H7 (cell line): ENCODE measurements at regions not wholly inside any gene's neighbourhood (a gene's known extent, or its start where the extent isn't known, plus 50 kb on each side); places are given as distances from the start of the nearest gene placed in this dataset.

Experiments used
- DNase-seq: peaks from one replicate; pipeline ENCODE4 v3.0.0; 2012
- H3K27me3 ChIP-seq: 2 replicates; pipeline ENCODE4 v1.6.0; 2011; ENCODE audit warnings: mild to moderate bottlenecking, low read length; ENCODE audit not compliant: control insufficient read depth, insufficient read depth
- H3K36me3 ChIP-seq: replicated peaks from 2 replicates; pipeline ENCODE4 v1.5.1; 2011; ENCODE audit warnings: low read length; ENCODE audit not compliant: control insufficient read depth, insufficient read depth
- H3K4me3 ChIP-seq: 2 replicates; pipeline ENCODE4 v1.5.1; 2011; ENCODE audit warnings: low read depth, mild to moderate bottlenecking, control low read depth, low read length, moderate library complexity; ENCODE audit not compliant: insufficient read depth

DNA sequence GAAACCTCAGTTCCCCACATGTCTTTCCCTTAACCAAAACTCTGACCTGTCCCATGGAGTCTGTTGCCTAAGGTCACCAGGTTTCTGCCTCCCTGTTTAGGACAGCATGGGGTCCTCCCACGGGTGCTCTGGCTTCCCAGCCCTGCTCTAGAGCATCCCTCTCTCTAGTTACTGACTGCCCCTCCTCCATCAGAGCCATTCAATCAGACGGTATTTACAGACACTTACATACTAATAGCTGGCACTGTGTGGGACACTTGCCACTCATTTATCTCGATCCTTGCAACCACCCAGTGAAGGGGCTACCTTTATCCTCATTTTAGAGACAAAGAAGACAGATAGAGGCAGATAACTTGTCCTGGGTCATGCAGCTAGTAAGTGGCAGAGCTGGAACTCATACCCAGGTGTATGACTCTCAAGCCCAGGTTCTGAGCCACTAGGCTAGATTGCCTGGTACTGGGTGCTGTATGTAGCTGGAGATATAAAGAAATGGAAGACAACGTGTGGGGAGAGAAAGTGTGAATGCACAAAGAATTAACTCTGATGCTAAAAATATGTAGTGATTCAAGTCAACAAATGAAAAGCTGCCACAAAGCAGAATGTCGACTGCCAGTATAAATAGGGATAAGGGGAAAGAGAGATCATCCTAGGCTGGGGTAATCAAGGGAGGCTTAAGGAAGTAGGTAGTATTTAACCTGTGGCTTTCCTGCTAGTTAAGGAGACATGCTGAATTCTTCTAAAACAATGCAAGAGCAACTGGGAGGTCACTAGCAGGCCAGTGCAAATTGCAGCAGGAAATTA, 52.5 kb upstream of the PDE8B start:
- H3K36me3 ChIP-seq = no peaks in the 10 kb centered on the region
- no peak overlapping the region for H3K4me3 ChIP-seq
- DNase-seq = no peak
- no peaks in the 10 kb centered on the region for H3K27me3 ChIP-seq

DNA sequence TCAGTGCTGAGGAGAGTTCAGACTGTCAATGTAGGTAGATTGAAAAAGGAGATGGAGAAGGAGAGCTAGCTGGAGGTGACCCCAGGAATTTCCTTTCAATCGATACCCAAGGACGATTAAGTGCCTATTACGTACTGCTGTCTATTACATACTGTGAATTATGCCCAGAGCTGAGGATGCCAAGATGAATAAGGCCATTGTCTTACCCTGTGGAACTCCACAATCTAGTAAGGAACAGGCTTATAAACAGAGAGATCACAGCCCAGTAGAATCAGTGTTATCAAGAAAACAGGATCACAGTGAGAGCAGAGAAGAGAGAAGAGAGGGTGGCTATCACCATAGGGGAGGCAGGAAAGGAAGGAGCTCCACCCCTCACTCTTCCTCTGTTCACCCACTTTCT, 54.1 kb upstream of the PDE8B start:
- no peak for DNase-seq
- Histone ChIP-seq H3K27me3 (no peaks in the 10 kb centered on the region), H3K4me3 (no peak overlapping the region), H3K36me3 (no peaks in the 10 kb centered on the region)

DNA sequence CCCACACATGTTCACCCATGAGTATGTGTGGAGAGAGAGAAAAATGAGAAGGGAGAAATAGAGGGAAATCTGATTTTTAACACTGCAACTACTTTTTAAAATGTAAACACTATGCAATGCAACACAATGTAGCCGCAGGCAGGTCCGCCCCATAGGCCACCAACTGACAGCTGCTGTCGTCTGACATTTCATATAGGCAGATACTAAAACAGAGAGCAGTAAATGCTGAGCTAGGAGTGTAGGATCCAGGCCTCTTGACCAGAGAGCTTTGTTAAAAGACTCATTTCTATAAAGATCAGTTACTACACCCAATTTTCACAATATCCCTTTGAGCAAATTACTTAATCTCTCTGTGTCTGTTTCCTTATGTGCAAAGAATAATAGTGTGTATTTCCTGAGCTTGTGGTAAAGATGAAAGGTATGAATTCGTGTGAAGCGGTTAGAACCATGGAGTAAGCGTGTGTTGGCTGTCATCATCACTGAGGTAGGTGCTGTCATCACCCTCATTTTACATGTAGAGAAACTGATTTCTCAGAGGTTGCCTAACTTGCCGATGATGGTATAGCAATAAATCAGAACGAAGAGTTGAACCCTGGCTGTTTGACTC, 55.2 kb upstream of the PDE8B start:
- no peaks in the 10 kb centered on the region for H3K27me3 ChIP-seq
- no peak for DNase-seq
- no peaks in the 10 kb centered on the region for H3K36me3 ChIP-seq
- no peak overlapping the region for H3K4me3 ChIP-seq

DNA sequence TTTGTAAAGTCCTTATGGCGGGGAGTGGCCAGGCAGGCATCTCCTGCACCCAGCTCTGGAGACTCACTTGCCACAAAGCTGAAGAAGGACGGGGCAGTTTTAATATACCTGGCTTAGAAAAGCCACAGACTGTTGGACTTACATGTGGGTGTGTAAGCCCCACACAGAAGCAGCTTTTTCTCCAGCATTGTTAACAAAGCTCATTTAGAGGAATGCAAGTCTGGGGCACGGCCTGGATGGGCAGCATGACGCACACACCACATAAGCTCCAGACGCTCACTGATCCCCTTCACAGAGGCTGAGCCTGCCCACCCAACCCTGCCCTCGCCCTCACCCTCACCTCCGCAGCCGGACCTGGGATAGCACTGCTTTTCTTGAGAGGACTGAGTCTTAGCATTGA, 58.0 kb upstream of the PDE8B start:
- Histone ChIP-seq H3K27me3 (no peaks in the 10 kb centered on the region), H3K36me3 (no peaks in the 10 kb centered on the region), H3K4me3 (no peak overlapping the region)
- no peak for DNase-seq

DNA sequence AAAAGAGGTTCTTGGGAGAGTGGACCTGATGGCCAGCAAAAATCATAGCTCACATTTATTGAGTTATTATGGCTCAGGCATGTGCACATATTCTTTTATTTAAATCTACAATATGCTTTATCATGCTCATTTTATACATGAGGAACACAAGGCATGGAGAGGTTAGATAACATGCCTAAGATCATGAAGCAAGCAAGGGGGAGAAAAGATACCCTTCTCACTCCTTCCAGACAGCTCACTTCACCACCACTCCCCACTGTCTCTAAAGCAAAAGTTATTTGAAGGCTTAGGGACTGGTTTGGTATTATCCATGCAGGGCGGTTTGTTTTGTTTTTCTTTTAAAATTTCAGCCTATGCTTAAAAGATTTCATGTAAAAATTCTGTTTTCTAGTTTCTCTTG, 59.0 kb upstream of the PDE8B start:
- Histone ChIP-seq H3K27me3 (no peaks in the 10 kb centered on the region), H3K36me3 (no peaks in the 10 kb centered on the region), H3K4me3 (no peak overlapping the region)
- no peak for DNase-seq

DNA sequence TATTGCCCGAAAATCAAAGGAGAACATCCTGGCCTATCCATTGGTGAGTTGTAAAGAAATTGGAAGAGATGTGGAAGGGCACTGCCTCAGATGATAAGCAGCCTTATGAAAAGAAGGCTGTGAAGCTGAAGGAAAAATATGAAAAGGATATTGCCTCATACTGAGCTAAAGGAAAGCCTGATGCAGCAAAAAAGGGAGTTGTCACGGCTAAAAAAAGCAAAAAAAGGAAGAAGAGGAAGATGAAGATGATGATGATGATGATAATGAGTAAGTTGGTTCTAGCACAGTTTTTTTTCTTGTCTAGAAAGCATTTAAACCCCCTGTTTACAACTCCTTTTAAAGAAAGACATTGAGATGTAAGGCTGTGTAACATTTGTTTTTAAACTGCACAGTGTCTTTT, 59.8 kb upstream of the ZBED3 start:
- no peak overlapping the region for H3K4me3 ChIP-seq
- no peaks in the 10 kb centered on the region for H3K27me3 ChIP-seq
- DNase-seq = no peak
- no peaks in the 10 kb centered on the region for H3K36me3 ChIP-seq

DNA sequence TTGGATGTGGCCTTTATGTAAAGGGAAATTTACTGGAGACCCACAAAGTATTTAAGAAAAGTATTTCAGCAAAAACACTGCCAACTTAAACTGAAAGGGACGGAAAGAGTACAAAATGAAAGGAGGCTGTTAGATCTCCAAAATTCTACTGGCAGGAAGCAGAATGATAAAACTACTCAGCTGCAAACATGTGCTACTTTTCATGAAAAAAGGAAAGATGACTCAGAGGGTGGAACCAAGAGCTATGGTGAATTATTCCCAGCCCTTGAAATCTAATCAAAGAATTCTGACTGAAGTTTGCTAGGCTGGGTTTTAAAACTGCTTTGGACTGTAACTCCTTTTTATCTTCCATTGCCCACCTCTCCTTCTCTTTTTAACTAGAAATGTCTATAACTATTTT, 58.6 kb upstream of the ZBED3 start:
- Histone ChIP-seq H3K4me3 (no peak overlapping the region), H3K36me3 (no peaks in the 10 kb centered on the region), H3K27me3 (no peaks in the 10 kb centered on the region)
- no peak for DNase-seq

DNA sequence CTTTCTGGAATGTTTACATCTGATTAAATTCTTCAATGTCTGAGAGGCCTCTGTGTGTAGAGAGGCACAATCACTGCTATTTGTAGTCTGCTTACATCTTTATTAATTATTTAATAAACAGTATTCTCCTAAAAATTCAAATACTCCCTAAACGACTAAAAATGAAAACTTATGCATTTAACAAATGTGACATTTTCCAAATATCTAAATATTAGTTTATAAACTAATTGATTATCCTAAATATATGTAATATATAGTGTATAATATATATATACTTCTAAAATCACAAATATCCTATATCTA, 57.7 kb upstream of the ZBED3 start:
- no peak for DNase-seq
- Histone ChIP-seq H3K36me3 (no peaks in the 10 kb centered on the region), H3K27me3 (no peaks in the 10 kb centered on the region), H3K4me3 (no peak overlapping the region)

DNA sequence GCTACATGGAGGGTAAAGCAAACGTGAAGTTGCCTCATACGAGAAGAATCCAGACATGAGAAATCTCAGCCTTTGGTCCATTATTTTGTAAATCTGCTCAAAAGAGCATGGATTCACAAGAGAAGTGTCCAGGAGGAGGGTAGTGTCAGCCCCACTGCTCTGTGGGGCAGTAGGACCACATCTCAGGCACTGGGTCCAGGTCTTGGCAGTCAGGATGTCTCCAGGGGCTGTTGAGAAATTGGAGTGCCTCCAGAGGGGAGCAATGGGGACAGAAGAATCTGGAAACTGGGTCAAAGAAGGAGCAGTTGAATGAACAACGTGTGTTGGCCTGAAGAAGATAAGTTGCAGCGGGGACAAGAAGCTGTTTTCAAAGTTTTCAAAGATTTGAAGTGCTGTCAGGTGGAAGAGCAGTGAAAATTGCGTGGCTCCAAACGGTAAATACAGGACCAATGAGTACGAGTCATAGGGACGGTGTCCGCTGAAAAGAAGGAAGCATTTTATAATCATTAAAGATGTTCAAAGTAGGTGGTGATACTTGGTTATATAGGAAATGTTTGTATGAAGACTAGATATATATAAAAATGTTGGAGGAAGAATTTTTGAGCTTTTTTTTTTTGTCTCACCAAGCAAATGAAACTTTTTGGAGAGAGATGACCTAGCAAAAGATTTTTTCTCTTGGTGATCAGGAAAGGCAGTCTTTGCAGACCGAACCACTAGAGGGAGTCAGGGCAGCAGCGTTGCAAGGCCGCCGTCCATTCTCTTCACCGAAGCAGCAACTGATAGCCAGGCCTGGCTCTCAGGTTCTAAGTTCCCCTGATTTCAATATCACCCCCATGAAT, 57.1 kb upstream of the ZBED3 start:
- Histone ChIP-seq H3K4me3 (no peak overlapping the region), H3K27me3 (no peaks in the 10 kb centered on the region), H3K36me3 (no peaks in the 10 kb centered on the region)
- DNase-seq = peak; percentile 48

DNA sequence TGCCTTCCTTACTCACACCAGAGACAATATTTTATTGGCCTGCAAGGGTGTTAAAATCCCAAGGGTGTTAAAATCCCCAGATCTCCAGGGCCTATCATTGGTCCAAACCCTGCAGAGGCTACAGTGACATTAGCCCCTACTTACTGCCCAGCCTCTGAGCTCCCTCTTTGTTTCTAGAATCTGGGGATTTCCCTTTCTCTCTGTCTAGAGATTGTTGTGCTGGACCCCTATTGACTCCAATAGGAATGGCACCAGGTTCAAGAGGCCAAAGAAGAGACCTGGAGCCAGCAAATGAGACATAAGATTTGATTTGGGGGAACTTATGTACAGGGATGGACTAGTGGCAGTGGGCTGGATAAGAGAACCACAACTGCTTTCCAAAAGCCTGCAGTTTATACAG, 53.3 kb upstream of the ZBED3 start:
- H3K27me3 ChIP-seq = no peaks in the 10 kb centered on the region
- peak; percentile 20 for DNase-seq

DNA sequence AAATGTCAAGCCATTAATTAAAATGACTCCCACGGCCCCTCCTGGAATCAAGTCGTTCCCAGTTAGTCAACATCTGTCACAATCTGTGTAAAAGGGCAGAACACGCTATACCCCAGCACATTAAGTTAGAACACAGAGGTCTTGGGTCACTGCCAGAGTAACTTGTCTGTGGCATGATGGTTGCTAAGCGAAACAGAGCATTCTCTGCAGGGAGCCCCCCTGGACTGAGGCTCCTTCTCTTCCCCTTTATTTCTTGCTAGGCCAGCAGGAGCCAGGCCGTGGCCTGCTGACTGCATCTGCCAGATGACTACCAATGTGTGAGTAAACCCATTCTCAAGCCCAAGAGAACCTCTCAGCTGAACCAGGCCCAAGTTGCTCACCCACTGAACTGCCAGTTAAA, 51.9 kb upstream of the ZBED3 start:
- no peak overlapping the region for H3K4me3 ChIP-seq
- no peaks in the 10 kb centered on the region for H3K36me3 ChIP-seq
- H3K27me3 ChIP-seq = no peaks in the 10 kb centered on the region
- DNase-seq = no peak

More for the DNA sequence above, 53.3 kb upstream of the ZBED3 start:
- Histone ChIP-seq H3K4me3 (no peak overlapping the region), H3K36me3 (no peaks in the 10 kb centered on the region)
